ENCODE measurements at regions not wholly inside any gene's neighbourhood (a gene's known extent, or its start where the extent isn't known, plus 50 kb on each side); places are given as distances from the start of the nearest gene placed in this dataset.

DNA sequence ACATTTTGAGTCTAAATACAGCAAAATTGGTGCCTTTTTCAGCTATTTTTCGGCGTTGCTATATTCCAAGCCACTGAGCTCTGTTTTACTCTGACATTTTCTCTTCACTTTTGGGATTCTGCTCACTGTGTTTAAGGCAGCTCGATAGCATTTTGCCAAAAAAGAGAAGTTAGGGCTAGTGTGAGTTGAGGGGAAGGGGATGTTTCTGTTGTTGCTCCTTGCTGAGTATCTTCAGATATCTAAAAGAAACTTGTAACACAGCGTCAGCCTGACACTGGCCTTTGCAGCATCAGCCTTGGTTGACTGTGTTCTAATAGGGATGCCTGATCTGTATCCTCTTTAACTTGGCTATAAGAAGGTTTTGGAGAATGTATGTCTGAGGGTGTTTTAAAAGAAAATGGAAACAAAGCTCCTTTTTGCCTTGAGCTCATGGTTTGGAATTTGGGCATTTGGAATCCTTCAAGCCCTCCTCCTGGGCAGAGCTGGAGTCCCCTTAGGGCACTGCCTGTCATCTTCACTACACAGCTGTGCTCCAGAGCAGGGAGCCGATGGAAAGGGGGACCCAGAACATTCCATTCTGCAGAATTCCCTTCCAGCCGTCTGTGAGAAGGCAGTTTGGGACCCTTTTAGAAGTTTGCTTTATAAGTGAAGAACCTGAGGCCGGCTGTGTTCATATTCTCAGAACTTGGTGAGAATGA is 63.0 kb downstream of the EXOSC2 start:
- Histone ChIP-seq H3K9me2 (no peaks in the 10 kb centered on the region), H3K36me3 (replicated peaks in 1 of 2; ENCODE audit: control insufficient read depth in 1 of 2, insufficient read depth in 2 of 2, low read length in 1 of 2) (no peaks in the 10 kb centered on the region), H3K4me2 (no peak overlapping the region), H3K9ac (no peak overlapping the region), H3K27me3 (ENCODE audit: insufficient read depth) (no peaks in the 10 kb centered on the region), H4K20me1 (ENCODE audit: insufficient read depth) (no peaks in the 10 kb centered on the region; the same call in 1 of the 2 replicates), H3F3A (replicated peaks; ENCODE audit: insufficient read depth) (peaks cover 8% of the 10 kb centered on the region), H3K9me3 (no peaks in the 10 kb centered on the region), H3K27ac (ENCODE audit: low read depth in 2 of 2, low read length in 1 of 2) (no peak overlapping the region), H3K79me2 (ENCODE audit: insufficient read depth) (peaks cover 32% of the 10 kb centered on the region), H3K4me3 (ENCODE audit: low read depth in 2 of 2, low read length in 1 of 2) (no peak overlapping the region), H3K4me1 (ENCODE audit: control insufficient read depth in 1 of 2, insufficient read depth in 2 of 2, low read depth in 1 of 2, low read length in 1 of 2) (peaks cover 6 to 8% of the 10 kb centered on the region in 2 experiments; a peak in 2 of 4 replicates), H2AFZ (ENCODE audit: low read depth) (no peak overlapping the region)
- whole genome bisulfite sequencing (ENCODE audit: low lambda C conversion rate), result 95% methylated on average over 7 of the region's 7 CpGs
- no peak for TF ChIP-seq EP300 (IDR thresholded peaks at IDR 0.05; ENCODE audit: borderline replicate concordance in 1 of 2, low read depth in 1 of 2, low read length in 1 of 2)
- TF ChIP-seq RCOR1 (IDR thresholded peaks at IDR 0.05; ENCODE audit: low read length), result no peak
- TF ChIP-seq GATA2 (CRISPR knock-in tag; IDR thresholded peaks at IDR 0.05), result no peak
- TF ChIP-seq, protein P1, sequence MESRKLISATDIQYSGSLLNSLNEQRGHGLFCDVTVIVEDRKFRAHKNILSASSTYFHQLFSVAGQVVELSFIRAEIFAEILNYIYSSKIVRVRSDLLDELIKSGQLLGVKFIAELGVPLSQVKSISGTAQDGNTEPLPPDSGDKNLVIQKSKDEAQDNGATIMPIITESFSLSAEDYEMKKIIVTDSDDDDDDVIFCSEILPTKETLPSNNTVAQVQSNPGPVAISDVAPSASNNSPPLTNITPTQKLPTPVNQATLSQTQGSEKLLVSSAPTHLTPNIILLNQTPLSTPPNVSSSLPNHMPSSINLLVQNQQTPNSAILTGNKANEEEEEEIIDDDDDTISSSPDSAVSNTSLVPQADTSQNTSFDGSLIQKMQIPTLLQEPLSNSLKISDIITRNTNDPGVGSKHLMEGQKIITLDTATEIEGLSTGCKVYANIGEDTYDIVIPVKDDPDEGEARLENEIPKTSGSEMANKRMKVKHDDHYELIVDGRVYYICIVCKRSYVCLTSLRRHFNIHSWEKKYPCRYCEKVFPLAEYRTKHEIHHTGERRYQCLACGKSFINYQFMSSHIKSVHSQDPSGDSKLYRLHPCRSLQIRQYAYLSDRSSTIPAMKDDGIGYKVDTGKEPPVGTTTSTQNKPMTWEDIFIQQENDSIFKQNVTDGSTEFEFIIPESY (IDR thresholded peaks at IDR 0.05; ENCODE audit: borderline replicate concordance, low read depth), result no peak
- no peak for TF ChIP-seq FOSL2 (IDR thresholded peaks at IDR 0.05; ENCODE audit: borderline replicate concordance, low read depth)
- TF ChIP-seq, protein P2, sequence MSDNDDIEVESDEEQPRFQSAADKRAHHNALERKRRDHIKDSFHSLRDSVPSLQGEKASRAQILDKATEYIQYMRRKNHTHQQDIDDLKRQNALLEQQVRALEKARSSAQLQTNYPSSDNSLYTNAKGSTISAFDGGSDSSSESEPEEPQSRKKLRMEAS (IDR thresholded peaks at IDR 0.05; ENCODE audit: low read depth), result no peak
- no peak for TF ChIP-seq EZH2phosphoT487 (IDR thresholded peaks at IDR 0.05; ENCODE audit: borderline replicate concordance, low read depth)
- TF ChIP-seq YY1 (IDR thresholded peaks at IDR 0.05; ENCODE audit: low read depth), result no peak
- ChIA-PET CTCF (interaction anchor here (0.6 to 3.5 kb wide), 8 partner anchors 10 to 180 kb away, joined by 3 to 14 read pairs (median 3); partner anchors contain the start of gene ABL1), POLR2A (no interaction called here)
- DNase-seq, result no peak

DNA sequence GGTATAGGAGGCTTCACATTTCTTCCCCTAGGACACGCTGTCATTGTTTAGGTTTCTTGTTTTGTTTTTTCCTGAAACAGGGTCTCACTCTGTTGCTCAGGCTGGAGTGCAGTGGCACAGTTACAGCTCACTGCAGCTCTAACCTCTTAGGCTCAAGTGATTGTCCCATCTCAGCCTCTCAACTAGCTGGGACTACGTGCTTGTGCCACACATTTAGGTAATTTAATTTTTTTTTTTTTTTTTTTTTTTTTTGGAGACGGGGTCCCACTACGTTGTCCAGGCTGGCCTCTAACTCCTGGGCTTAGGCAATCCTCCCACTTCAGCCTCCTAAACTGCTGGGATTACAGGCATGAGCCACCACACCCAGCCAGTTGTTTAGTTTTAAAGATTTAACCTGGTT is 66.2 kb downstream of the EXOSC2 start:
- Histone ChIP-seq H4K20me1 (ENCODE audit: insufficient read depth) (no peaks in the 10 kb centered on the region; the same call in 1 of the 2 replicates), H3F3A (replicated peaks; ENCODE audit: insufficient read depth) (peaks cover 9% of the 10 kb centered on the region), H3K9ac (no peak overlapping the region), H2AFZ (ENCODE audit: low read depth) (no peak overlapping the region), H3K9me2 (no peaks in the 10 kb centered on the region), H3K27ac (ENCODE audit: low read depth in 2 of 2, low read length in 1 of 2) (no peak overlapping the region), H3K27me3 (ENCODE audit: insufficient read depth) (no peaks in the 10 kb centered on the region), H3K36me3 (replicated peaks in 1 of 2; ENCODE audit: control insufficient read depth in 1 of 2, insufficient read depth in 2 of 2, low read length in 1 of 2) (no peaks in the 10 kb centered on the region), H3K79me2 (ENCODE audit: insufficient read depth) (peaks cover 45% of the 10 kb centered on the region), H3K4me2 (no peak overlapping the region), H3K4me3 (ENCODE audit: low read depth in 2 of 2, low read length in 1 of 2) (no peak overlapping the region), H3K9me3 (no peaks in the 10 kb centered on the region), H3K4me1 (ENCODE audit: control insufficient read depth in 1 of 2, insufficient read depth in 2 of 2, low read depth in 1 of 2, low read length in 1 of 2) (peaks cover 7 to 11% of the 10 kb centered on the region in 2 experiments; a peak in 2 of 4 replicates)
- POLR2A ChIA-PET, result no interaction called here
- TF ChIP-seq USF1 (IDR thresholded peaks at IDR 0.05; ENCODE audit: borderline replicate concordance, low read depth) (no peak), TAF1 (IDR thresholded peaks at IDR 0.05; ENCODE audit: borderline replicate concordance, low read depth, low read length) (no peak), RFX5 (IDR thresholded peaks at IDR 0.05; ENCODE audit: low read length) (no peak), CHD2 (IDR thresholded peaks at IDR 0.05; ENCODE audit: low read length, partially characterized antibody) (no peak), NRF1 (IDR thresholded peaks at IDR 0.05; ENCODE audit: low read depth, low read length) (no peak), EZH2phosphoT487 (IDR thresholded peaks at IDR 0.05; ENCODE audit: borderline replicate concordance, low read depth) (no peak), ELF1 (IDR thresholded peaks at IDR 0.05) (no peak), FOXM1 (IDR thresholded peaks at IDR 0.05; ENCODE audit: low read depth) (no peak), YY1 (IDR thresholded peaks at IDR 0.05; ENCODE audit: low read depth) (no peak), EP300 (IDR thresholded peaks at IDR 0.05; ENCODE audit: borderline replicate concordance in 1 of 2, low read depth in 1 of 2, low read length in 1 of 2) (no peak), MEF2A (IDR thresholded peaks at IDR 0.05; ENCODE audit: borderline replicate concordance, low read depth) (no peak), RCOR1 (IDR thresholded peaks at IDR 0.05; ENCODE audit: low read length) (no peak), FOSL2 (IDR thresholded peaks at IDR 0.05; ENCODE audit: borderline replicate concordance, low read depth) (no peak), TCF12 (IDR thresholded peaks at IDR 0.05) (no peak)
- TF ChIP-seq, protein P3, sequence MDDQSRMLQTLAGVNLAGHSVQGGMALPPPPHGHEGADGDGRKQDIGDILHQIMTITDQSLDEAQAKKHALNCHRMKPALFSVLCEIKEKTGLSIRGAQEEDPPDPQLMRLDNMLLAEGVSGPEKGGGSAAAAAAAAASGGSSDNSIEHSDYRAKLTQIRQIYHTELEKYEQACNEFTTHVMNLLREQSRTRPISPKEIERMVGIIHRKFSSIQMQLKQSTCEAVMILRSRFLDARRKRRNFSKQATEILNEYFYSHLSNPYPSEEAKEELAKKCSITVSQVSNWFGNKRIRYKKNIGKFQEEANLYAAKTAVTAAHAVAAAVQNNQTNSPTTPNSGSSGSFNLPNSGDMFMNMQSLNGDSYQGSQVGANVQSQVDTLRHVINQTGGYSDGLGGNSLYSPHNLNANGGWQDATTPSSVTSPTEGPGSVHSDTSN (IDR thresholded peaks at IDR 0.05), result no peak
- TF ChIP-seq, protein P4, sequence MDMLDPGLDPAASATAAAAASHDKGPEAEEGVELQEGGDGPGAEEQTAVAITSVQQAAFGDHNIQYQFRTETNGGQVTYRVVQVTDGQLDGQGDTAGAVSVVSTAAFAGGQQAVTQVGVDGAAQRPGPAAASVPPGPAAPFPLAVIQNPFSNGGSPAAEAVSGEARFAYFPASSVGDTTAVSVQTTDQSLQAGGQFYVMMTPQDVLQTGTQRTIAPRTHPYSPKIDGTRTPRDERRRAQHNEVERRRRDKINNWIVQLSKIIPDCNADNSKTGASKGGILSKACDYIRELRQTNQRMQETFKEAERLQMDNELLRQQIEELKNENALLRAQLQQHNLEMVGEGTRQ (IDR thresholded peaks at IDR 0.05; ENCODE audit: borderline replicate concordance, low read depth, low read length), result no peak
- TF ChIP-seq, protein P2 (IDR thresholded peaks at IDR 0.05; ENCODE audit: low read depth), result no peak
- WGBS (ENCODE audit: low lambda C conversion rate), result 77% methylated on average over 4 of the region's 4 CpGs
- no peak for DNase-seq
- CTCF ChIA-PET, result interaction anchor here (1.0 to 1.1 kb wide), 2 partner anchors 12 to 106 kb away, joined by 4 read pairs; no protein-coding TSS in a partner anchor

Measured in SK-N-SH (cell line).